COLO668 (cell line): ENCODE measurements at regions not wholly inside any gene's neighbourhood (a gene's known extent, or its start where the extent isn't known, plus 50 kb on each side); places are given as distances from the start of the nearest gene placed in this dataset.

ENCODE experiments used
- DNase-seq: peaks from one replicate; lab custom pipeline; 2025; ENCODE audit not compliant: unreplicated experiment; lab: John Stamatoyannopoulos, UW

DNA sequence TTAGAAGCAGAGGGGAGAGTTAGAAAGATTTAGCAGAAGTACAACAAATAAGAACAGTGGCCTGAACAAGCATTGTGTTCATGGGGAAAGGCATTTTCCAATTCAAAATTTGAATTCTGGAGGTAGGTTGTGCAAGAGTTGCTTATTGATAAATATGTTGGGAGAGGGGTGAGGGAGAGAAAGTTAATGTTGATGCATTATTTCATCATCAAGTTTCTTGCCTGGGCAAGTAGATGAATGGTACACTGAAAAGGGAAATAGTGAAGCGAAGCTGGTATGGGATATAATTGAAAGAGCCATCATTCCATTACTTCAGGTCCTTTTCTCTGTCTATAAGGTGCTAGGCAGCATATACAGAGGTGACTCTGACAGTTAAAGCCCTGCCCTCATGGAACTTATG, 288.9 kb upstream of the GBE1 start:
- DNase-seq: no peak

DNA sequence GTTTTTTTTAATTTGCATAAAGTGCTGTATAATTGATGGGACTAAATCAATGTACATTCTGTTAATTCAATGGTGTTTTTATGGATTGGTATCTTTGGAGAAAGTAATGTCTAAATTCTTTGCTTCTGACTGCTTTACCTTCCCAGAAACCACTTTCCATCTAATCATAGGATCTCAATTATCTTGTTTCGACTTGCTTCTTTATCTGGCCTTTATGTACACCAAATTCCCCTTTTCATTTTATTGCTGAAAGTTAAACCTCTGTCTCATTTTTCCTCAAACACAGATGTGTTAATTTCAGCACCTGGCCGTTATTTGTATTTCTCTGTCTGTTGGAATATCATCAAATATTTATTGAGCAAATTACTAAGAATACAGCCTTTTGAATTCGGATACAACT, 287.3 kb upstream of the GBE1 start:
- DNase-seq: no peak

DNA sequence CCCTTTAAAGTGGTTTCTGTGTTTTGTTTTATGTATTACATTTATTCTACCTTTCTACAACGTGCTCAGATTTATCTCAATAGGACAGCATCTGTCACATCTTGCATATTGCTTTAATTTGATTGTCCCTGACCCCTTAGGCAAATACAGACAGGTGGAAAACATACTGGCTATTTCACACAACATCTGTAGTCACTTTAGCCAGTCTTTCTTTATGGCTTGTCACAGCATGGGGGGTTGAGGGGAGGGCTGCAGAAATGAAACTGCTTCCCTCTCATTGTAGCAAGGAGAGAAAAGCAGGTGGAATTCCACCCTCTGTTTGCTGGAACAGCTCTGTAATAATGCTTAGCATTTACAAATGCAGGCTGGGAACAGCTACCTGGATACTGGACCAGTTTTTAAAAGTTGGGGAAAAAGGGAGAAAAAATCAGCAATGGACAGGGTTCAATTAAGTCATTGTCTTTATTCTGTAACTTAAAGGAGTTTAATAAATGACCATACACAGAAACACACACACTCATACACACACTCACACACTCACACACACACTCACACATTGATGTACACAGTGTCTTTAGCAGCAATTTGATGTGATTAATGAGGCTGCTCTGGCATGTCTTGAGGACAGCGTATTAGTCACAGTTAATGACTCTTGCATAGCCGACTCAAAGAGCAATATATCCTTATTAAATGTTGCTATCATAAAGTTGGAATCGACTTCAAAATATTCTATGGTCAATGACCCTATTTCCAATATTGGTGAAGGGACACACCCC, 283.7 kb upstream of the GBE1 start:
- DNase-seq: peak; percentile 27

DNA sequence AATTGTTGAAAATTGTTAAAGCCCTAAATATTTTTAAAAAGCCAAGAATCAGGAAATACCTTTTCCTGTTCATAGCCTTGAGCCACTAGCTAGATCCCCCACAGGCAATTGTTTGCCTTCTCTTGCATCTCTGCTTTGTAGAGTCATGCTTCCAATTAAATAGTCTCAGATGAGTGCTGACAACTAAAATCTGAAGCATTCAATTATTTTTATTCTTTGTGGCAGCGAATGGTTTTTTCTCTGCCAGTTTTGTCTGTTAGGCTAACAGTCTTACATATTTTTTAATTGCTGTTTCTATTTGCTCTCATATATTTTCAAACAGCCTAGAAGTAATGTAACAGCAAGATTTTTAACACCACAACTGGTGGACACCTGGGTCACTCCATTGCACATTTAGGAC, 277.1 kb upstream of the GBE1 start:
- DNase-seq: no peak

DNA sequence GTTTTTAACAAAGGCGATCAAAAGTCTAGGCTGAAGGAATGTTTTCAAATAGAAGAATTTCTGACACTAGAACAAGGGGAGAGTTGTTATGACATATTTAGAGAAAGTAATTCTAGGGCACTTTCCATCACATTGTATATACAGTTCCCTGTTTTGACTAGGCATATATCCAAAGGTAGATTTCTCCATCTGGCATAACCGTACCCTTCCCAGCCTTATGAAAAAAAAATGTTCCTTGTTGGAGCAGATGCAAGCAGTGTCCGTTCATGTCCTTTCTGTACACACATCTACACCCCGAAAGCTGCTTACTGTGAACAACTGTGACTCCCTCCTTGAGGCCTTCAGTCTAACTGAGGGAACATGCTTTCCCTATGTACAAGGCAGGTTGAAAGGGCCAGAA, 271.7 kb upstream of the GBE1 start:
- no peak for DNase-seq

DNA sequence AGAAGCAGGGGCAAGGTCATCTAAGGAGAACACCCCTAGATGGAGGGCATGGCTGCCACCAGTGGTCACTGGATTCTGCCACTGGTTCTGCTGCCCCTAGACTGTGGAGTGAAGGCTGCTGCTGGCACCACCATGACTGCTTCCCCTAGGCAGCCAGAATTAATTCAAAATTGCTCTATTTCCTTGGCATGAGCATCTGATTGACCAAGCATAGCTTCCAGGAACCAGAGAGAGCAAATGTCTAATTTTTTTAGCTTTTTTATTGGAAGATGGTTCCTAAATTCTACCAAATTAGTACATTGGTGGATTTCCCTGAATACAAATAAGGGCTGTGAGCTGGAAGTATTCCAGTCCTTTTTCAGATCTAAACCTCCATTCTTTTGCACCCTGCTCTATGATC, 270.2 kb upstream of the GBE1 start:
- DNase-seq: no peak

DNA sequence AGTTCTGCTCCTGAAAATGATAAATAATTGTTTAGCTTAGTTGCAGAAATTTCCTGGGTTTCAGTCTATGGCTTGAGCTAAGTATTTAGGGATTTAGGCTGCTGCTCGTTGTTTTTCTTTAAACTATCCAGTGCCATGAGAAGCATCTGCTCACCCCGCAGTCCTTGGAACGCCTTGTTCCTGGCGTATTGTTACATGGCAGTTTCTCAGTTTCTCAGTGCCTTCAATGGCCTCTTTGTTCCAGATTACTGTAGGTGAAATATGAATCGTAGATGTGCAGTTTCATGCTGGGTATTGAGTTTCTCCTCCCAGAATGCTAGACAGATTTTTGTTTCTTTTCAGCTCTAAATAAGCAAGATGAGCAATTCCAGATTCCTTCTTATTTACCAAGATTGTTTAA, 269.5 kb upstream of the GBE1 start:
- DNase-seq: no peak

DNA sequence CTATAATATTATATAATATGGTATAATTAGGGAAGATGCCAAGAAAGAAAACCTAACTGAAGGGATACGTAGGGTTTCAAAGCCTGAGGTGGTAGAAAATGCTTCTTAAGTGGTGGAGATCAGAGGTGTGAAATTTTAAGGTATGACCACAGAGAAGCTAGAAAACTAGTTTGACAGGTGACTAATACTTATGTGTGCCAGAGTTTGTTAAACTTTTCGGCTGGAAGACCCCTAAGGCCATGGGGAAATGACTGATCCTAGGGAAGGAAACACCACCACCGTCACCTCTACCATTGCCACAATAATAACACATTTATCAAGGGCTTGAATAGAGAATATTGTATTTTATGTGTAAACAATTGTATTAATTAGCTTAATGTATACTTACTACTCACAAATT, 261.4 kb upstream of the GBE1 start:
- no peak for DNase-seq

DNA sequence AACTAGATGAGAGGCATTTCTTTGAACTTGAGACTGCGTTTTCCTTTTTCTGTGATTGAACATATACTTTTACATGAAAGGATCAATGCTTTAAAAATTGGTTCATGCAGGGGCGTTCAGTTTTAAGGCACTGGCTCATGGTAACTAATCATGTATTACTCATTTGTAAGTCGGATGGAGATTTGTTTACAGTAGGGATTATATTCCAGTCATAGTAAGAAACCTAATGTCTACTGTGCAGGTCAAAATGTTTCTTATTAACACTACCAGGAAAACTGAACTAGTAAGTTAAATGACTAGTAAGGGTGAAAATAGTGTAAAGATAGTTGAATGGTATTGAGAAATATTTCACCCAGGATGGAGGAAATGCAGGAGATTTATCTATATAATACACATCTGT, 258.8 kb upstream of the GBE1 start:
- no peak for DNase-seq

DNA sequence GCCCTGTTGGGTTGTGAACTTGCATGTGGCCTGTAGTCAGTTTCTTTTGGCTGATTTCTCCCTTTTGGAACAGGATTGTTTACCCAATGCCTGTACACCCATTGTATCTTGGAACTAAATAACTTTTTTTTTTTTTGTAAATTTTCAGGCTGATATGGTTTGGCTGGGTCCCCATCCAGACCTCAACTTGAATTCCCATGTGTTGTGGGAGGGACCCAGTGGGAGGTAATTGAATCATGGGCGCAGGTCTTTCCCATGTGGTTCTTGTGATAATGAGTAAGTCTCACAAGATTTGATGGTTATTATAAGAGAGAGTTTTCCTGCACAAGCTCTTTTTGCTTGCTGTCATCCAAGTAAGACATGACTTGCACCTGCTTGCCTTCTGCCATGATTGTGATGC, 253.8 kb upstream of the GBE1 start:
- DNase-seq: no peak

DNA sequence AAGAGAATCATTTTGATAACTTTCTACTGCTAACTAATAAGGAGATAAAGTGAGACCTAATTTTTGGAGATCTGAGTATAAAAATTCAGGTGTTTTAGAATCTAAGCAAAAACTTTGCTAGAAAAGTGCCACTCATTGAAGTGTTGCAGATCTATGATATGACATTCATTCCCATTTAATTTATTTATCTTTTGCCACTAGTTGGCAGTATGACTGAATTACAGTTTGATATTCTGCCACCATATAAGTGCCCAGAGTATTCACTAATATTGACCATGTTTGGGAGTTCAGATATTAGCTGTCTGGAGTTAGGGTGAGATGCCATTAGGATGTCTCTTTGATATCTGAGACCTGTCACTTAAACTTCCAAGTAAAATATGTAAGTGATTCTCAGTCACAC, 251.3 kb upstream of the GBE1 start:
- no peak for DNase-seq

DNA sequence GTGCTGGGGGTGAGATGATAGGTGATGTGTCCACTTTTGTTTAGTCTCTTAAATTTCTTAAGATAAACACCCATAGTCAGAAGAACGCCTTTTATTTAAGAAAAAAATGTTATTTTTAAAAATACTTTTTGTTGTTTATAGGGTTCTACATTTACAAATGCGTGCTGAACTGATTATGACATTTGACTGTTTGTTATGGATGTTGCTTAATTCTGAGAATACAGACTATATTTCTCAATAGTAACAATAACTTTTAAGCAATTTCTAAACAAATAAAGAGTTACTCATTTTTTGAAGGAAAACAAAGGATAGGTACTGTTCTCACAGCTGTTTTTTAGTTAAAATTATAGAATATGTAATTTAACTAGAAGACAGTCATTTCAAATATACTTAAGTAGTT, 249.9 kb upstream of the GBE1 start:
- DNase-seq: no peak

DNA sequence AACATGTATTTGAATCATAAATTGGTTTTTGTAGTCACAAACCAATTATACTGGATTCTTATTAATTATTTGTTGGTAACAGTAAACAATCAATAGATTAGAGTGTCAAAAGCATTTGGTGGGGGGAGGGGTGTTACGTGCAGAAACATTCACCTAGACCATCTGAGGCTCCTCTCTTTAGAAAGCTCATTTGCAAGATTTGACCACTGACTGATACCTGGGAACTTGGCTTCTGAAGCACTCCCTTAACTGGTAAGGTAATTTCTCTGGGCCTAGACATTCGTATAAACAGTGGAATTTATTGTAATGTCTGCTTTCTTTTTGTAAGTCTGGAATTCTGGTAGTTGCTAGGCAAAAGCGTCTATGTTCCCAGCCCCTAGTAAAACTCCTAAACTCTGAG, 243.8 kb upstream of the GBE1 start:
- DNase-seq: no peak

DNA sequence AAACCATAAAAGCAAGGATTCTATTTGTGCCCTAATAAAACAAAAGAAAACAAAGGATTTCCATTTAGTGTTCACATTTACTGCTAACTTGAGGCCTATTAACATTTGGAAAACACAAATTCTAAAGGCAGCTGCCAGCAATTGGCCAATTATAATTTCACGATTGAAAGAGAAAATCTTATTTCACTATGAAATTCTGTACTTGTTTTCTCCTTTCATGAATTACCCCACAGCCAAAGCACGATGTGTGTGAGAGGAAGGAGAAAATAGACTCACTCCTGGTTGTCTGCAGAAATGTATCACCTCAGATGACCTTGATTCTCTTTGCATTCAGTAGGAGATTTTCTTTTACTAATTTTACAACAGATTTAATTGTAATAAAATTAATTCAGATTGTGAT, 242.8 kb upstream of the GBE1 start:
- no peak for DNase-seq

DNA sequence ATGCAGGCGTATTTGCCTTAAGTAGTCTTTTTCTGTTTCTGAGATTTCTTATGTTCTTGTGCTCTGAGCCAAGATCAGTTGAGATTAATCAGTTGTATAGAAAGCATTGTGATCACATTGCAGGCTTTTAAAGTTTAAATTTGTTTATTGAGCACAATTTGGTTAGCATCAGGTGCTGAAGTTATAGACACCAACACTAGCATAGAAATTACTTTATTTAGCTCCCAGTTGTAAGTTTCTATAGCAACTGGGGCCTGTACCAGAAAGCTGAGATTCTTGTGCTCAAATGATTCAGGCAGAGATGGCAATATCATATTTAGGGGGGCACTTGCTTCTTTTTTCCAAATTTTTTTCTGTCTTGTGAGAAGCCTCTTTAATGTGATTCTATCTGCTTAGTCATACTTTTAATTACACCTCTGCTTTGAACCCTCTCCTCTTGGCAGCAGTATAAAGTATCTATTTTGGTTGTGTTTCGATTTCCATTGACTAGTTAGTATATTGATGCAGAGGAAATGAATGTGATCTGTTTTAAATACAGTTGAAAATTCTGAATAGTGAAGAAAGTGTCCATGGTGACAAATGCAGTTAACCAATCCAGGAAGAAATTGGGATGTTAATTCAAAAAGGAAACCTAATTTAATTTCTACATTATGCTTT, 241.7 kb upstream of the GBE1 start:
- DNase-seq: no peak

DNA sequence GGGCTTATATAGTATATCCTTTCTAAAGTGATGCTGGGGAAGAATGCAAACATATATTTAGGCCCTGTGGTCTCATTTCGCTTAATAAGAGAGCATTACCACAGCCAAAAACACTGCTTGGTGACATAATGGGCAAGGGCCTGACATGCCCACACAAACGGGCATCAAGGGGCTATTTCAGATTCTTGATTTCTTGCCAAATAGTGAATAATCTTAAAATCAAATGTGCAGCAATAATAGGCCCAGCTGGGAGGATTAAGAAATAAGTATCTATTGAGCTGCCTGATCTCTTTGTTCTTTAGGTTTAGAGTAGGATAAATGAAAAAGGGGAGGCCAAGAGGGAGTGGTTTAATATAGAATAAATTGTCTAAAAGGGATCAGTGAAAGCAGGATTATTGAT, 241.0 kb upstream of the GBE1 start:
- DNase-seq: no peak

DNA sequence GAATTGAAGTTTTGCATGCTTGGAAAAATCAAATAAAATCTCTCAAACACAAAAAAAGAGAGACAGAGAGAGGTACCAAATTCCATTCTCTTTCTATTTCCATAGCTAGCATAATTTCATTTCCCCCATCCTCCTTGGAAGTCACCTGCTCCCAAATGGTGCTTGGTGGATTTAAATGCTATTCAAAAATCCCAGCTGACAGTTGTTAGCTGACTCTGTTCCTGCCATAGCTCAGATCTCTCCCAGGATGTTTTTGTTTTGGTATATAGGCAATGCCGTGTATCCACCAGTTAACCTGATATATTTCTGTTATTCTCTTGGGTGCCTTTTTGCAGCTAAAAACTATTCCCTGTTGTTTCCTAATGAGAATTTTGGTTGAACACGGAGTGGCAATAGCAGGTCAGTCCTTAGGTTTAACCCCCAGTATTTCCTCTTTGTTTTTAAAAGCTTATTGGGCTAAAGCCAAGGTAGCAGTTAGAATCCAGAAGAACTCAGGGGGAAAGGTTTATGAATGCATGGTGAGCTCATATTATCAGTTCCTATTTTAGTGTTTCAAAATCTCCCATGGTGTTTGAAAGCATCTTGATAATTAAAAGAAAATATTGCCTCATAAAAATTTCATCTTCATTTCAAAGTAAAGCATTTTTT, 240.0 kb upstream of the GBE1 start:
- no peak for DNase-seq

DNA sequence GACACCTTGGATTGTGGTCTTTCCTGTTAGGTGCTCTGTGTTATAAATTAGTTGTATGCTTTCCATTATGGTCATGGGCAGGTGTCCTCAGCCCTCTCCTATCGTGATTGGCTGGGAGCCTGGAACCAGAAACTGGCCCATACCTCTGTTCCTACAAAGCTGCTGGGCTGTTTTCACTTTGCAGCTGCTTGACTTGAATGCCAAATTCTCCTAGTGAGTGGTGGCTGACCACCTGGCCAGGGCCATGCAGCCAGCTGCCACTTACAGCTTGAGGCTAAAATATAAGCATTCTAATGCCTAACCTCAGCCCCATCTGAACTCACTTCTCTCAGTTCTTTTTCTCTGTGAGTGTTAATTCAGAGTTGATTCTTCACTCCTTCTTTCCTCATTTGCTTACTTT, 239.3 kb upstream of the GBE1 start:
- DNase-seq: peak; percentile 67

DNA sequence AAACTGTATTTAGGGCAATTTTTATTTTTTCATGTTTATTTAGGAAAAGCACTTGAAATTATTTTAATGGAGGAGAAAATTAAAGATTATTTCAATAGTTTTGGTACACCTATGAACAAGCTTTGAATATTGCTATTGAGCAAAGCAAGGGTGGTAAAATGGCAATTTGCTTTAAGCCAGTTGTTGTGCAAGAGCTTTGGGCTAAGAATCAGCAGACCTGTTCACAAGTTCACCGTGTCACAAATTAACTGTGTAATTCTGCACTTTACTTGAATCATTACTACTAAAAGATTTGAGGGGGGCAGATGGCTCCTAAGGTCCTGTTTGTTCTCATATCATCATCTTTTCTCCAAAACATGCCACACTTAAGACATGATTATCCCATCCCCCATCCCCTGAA, 238.9 kb upstream of the GBE1 start:
- DNase-seq: no peak

DNA sequence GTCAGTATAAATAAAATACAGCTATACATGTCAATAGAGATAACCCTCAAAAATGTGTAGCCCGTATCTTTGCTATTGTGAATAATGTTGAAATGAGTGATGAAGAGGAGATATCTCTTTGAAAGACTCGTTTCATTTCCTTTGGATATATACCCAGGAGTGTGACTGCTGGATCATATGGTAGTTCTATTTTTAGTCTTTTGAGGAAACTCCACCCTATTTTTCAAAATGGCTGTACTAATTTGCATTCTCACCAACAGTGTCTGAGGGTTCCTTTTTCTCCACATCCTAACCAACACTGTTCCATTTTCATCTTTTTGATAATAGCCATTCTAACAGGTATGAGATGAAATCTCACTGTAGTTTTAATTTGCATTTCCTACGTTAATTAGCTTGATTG, 237.5 kb upstream of the GBE1 start:
- DNase-seq: no peak

DNA sequence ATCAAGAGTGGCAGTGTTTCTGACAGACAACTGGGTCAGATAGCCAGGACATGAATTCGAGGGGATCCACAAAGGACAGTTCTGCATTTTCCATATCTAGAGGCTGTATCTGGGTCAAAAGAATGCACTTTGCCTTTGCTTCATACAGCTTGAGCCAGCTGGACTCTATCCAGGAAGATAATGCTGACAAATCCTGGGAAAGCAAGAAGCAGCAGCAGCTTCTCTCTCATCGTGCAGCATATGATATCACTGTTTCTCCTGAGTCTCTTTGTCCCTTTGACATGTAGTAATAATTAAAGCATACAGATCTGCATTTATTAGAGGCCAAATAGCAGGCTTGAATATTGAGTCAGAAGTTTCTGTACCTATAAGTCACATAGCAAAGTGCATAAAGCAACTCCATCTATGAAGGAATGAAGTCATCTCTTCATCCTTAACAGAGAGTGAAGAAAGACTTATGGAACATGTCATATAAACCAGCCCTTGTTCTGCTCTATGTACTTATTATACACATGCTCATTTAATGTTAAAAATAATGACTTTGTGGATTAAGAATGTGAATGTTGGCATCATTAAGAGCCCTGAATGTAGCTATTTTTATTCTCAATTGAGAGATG, 236.8 kb upstream of the GBE1 start:
- DNase-seq: no peak

DNA sequence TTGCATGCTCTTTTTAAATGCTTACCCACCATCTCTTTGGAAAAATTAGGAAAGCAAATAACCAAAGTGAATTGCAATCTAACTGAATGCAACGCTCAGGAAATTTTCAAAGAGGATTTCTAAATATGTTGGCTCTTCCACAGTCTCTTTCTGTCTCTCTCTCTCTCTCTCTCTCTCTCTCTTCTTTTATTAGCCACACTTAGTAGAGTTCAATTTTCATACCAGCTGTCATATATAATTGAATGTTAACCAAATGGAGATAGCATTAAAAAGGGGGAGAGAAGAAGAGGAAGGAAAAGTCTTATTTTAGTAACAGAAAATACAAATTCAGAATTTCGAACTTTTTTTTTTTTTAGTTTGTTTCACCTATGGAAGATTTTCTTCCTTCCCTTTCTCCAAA, 235.9 kb upstream of the GBE1 start:
- DNase-seq: no peak
